CD4-positive, alpha-beta T cell treated with Interleukin-12 subunit alpha and Interleukin-12 subunit beta, for 1 hour (primary cell): ENCODE measurements at regions not wholly inside any gene's neighbourhood (a gene's known extent, or its start where the extent isn't known, plus 50 kb on each side); places are given as distances from the start of the nearest gene placed in this dataset.
"Not testable (repeated sequence)": the region's sequence is repeated elsewhere in the genome, so short reads cannot be mapped to it uniquely, and the experiment has no call there.

Experiments used
- DNase-seq: peaks from one replicate; pipeline ENCODE4 v3.0.0-alpha.2; 2020

- DNase-seq, result no peak
These were observed 117.0 kb upstream of the FBXL7 start for GRCh38 chr5:15383021-15383420.

GRCh38 chr5:15377573-15378340, 122.2 kb upstream of the FBXL7 start:
- DNase-seq, result no peak

- no peak for DNase-seq
These were observed 123.2 kb upstream of the FBXL7 start for GRCh38 chr5:15376803-15377202.

- DNase-seq, result no peak
These were observed 123.9 kb upstream of the FBXL7 start for GRCh38 chr5:15376088-15376487.

GRCh38 chr5:15375559-15375958, 124.4 kb upstream of the FBXL7 start:
- no peak for DNase-seq

DNA sequence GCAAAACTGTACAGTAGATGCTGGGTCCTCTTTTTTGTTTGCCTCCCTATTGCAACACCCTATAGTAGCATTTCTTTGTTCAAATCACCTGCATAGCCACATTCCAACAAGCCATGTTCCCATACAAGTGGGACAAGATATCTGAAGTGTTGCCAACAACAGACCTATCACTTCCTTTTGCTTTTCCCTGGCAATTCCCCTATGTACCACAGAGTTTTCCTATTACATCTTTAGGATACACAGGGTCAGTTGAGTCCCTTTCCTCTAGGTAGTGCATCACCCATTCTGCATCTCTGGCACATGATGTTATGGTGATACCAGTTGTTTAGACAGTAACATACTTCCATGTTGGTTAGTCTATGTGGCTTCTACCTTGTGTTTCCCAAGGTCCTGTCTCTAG, 125.1 kb upstream of the FBXL7 start:
- DNase-seq, result no peak

DNA sequence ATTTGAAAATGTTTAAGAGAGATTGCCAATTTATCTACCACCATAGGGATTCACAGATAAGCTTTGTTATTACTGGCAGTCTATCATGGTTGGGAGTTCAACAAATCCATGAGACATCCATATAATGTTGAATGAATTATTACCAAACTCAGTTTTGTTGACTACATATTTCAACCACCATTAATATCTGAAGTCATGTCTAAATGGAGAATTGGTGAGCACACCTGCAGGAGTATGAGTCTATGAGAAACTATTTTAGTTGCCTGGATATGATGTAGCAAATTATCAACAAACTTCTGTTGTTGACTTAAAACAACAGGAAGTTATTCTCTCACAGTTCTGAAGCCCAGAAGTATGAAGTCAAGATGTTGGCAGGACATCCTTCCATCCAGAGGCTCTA, 126.8 kb upstream of the FBXL7 start:
- DNase-seq, result no peak

DNA sequence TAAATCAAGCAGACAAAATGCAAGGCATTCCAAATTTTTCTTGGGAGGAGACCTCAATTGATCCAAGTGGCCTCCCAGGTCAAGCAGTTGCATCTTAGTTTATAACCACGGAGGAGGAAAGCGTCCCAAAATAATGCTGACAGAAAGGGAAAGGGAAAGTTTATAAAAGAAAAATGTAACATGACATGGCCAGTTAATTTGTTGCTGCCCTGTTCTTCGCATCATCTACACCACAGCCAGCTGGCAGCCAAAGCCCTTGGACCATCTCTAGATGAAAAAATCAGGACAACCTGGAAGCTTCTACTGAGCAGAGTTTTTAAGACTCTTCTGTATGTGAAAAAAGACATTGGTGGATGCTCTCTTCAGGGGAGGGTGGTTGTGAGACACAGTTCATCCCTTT, 128.8 kb upstream of the FBXL7 start:
- DNase-seq, result no peak

DNA sequence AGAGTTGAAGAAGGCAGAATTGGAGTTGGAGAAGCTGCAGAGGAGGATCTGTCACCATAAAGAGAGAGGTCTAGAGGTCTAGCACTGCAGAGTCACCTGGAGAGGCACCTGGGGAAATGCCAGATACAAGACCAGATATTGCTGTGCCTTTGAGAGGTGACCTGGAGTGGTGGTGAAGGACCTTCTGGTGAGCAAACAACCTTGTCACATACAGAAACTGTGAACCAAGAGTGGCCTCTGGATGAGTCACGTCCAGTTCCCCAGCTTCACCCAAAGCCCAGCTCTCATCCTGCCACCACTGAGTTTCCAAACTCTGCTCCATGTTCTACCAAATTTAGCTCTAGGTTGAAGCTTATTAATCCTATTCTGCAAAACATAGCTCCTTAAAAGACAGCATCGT, 131.1 kb upstream of the FBXL7 start:
- no peak for DNase-seq

- DNase-seq, result no peak
These were observed 132.5 kb upstream of the FBXL7 start for GRCh38 chr5:15367489-15367888.

DNA sequence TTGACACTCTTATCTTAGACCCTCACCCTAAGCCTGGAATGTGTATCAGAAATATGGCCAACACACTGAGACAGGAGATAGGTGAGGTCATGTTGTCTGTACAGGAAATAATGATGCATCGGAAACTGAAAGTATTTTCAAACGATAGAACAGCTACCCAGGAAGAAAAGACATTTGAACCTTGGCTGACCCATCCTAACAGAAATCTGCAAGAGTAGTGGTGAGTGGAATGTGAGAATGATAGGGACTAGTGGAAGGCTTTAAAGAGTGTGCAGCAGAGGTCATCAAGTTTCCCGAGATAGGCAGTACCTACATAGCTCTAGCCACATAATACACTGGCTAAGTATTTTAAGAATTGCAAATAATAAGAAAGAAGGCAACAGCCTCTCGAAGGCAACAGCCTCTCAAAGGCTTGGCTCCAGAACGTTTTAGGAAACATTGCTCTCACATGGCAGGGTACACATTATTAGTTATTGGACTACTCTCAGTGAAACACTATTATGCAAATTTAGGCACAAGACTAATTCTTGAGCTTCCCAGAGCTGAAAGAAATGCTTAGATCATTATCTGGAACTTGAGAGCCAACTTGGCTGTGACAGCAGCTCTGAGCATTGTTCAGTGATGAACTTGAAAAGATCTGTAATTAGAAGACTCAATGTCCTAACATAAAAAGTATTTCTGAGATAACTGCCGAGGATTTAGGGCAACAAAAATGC, 133.1 kb upstream of the FBXL7 start:
- DNase-seq, result no peak

GRCh38 chr5:15365070-15365469, 134.9 kb upstream of the FBXL7 start:
- no peak for DNase-seq

GRCh38 chr5:15363601-15364000, 136.4 kb upstream of the FBXL7 start:
- no peak for DNase-seq

- DNase-seq, result not testable (repeated sequence)
These were observed 142.9 kb upstream of the FBXL7 start for GRCh38 chr5:15357092-15357453.

DNA sequence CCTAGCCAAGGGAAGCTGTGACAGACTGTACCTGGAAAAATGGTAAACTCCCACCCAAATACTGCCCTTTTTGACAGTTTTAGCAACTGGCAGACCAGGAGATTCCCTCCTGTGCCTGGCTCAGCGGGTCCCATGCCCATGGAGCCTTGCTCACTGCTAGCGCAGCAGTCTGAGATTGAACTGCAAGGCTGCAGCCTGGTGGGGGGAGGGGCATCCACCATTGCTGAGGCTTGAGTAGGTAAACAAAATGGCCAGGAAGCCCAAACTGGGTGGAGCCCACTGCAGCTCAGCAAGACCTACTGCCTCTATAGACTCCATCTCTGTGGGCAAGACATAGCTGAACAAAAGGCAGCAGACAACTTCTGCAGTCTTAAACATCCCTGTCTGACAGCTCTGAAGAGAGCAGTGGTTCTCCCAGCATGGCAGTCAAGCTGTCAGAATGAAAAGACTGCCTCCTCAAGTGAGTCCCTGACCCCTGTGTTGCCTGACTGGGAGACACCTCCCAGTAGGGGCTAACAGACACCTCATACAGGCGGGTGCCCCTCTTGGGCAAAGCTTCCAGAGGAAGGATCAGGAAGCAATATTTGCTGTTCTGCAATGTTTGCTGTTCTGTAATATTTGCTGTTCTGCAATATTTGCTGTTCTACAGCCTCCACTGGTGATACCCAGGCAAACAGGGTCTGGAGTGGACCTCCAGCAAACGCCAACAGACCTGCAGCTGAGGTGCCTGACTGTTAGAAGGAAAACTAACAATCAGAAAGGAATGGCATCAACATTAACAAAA, 143.5 kb upstream of the FBXL7 start:
- DNase-seq, result not testable (repeated sequence)

DNA sequence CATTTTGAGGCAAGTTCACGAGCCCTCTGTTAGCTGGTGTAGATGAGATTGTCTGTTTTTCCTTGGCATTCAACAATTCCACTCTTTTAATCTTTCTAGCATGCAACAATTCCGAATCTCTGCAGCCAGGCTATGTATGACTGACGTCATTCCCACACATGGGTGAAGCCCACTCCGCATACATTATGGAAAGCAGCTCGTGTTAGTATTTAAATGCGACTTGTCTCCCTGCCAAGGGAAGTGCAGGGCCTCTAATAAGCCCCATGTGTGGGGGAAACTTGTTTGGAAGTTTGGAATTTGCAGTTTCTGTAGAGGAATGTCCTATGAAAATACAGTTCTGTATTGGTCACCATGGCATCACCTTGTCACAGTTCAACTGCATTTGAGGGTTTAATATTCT, 146.0 kb upstream of the FBXL7 start:
- DNase-seq, result no peak

DNA sequence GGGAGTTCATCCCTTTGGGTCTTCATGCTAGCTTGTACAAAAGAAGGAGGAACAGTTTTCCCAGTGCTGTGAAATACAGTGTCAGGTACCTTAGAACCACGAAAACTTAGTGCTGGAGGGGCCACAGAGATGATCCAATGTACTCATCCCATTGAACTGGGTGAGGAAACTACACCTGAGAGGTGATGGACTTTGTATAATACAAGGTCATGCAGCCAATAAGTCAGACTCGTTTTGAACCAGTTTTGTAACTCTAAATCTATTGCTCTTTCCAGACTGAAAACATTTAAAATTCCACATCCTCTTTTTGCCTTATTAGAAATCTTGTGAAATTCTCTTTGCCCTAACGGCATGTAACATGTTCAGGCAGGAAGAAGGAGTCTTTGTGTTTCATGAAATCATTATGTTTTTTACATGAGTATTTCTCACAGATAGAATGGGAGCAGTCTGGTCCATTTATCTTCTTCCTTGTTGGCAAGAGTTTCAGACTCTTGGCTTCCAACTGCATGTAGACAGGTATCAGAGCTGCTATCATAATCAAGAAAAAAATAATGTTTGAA, 146.8 kb upstream of the FBXL7 start:
- no peak for DNase-seq

GRCh38 chr5:15350614-15351013, 149.4 kb upstream of the FBXL7 start:
- no peak for DNase-seq

DNA sequence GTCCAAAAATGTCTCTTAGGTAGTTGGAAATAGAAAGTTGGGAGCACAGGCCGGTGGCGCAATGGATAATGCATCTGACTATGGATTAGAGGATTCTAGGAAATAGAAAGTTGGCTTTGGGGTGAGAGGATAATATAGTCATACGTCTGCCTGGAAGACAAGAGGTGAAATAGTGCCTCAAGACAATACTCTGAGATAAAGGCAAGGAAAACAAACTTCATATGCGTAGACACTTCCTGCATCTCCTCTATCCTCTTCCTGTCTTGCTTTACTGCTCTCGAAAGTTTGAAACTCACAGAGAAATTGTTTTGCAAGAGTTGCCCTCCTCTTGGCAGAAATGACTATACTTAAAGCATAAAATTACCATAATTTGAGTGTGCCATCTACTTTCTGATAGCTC, 153.2 kb upstream of the FBXL7 start:
- no peak for DNase-seq

GRCh38 chr5:15344954-15345353, 155.0 kb upstream of the FBXL7 start:
- DNase-seq, result no peak

GRCh38 chr5:15338546-15338945, 161.4 kb upstream of the FBXL7 start:
- no peak for DNase-seq

GRCh38 chr5:15334551-15335266, 165.3 kb upstream of the FBXL7 start:
- DNase-seq, result no peak

DNA sequence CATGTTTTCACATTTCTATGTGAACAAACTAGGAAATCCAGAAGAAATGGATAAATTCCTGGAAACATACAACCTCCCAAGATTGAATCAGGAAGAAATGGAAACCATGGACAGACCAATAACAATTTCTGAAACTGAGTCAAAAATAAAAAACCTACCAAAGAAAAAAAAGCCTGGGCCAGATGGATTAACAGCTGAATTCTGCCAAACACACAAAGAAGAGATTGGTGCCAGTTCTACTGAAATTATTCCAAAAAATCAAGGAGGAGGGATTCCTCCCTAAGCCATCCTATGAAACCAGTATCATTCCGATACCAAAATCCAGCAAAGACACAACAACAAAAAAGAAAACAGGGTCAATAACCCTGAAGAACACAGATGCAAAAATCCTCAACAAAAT, 166.9 kb upstream of the FBXL7 start:
- no peak for DNase-seq
